Naive thymus-derived CD4-positive, alpha-beta T cell (primary cell): ENCODE measurements at regions not wholly inside any gene's neighbourhood (a gene's known extent, or its start where the extent isn't known, plus 50 kb on each side); places are given as distances from the start of the nearest gene placed in this dataset.
"Not testable (repeated sequence)": the region's sequence is repeated elsewhere in the genome, so short reads cannot be mapped to it uniquely, and the experiment has no call there.

Experiments
- ATAC-seq: fragments of 150-1000 bp; cut with Tn5 transposase; 2 replicates; pipeline ENCODE4 v1.10.0; 2021; ENCODE audit warnings: mild to moderate bottlenecking, moderate library complexity
- CTCF ChIA-PET: fragments of 350-600 bp; sonication (Branson Sonifier 250); formaldehyde crosslinking; loops from one replicate; lab custom pipeline; 2021; ENCODE audit warnings: antibody characterized with exemption; lab: Charles Lee
- POLR2A ChIA-PET: fragments of 350-600 bp; sonication (Branson Sonifier 250); formaldehyde crosslinking; loops from one replicate; lab custom pipeline; 2021; ENCODE audit warnings: antibody characterized with exemption, inconsistent platforms; lab: Charles Lee
- DNase-seq, 9 donors: peaks; one replicate each; pipeline versions ENCODE4 v3.0.0 to v3.0.0-alpha.2; 2020 to 2022; ENCODE audit warnings: mixed read lengths in 1 of 9
- H3K27ac ChIP-seq: one replicate; pipeline ENCODE4 v1.7.0; 2013; ENCODE audit warnings: mild to moderate bottlenecking, low read depth, low read length, moderate library complexity
- H3K27me3 ChIP-seq, 2 donors: one replicate each; pipeline ENCODE4 v1.7.0; 2013; ENCODE audit warnings: low read length in 2 of 2, mild to moderate bottlenecking in 2 of 2, moderate library complexity in 2 of 2; ENCODE audit not compliant: control insufficient read depth in 2 of 2, insufficient read depth in 2 of 2
- H3K36me3 ChIP-seq, 3 experiments: 1 replicate in 2 of 3; 2 replicates in 1 of 3; pipeline ENCODE4 v1.7.0; 2013; ENCODE audit warnings: low read length in 3 of 3, mild to moderate bottlenecking in 3 of 3, moderate library complexity in 1 of 3; ENCODE audit not compliant: insufficient read depth in 3 of 3, control insufficient read depth in 2 of 3
- H3K4me1 ChIP-seq, 2 donors: one replicate each; pipeline ENCODE4 v1.7.0; 2013; ENCODE audit warnings: low read length in 2 of 2, mild to moderate bottlenecking in 2 of 2, moderate library complexity in 1 of 2; ENCODE audit not compliant: control insufficient read depth in 2 of 2, insufficient read depth in 2 of 2
- H3K4me3 ChIP-seq: 2 replicates; pipeline ENCODE4 v1.7.0; 2013; ENCODE audit warnings: mild to moderate bottlenecking, low read length
- H3K9me3 ChIP-seq, 3 experiments: 1 replicate in 2 of 3; 2 replicates in 1 of 3; pipeline ENCODE4 v1.7.0; 2013; ENCODE audit warnings: low read length in 3 of 3; ENCODE audit not compliant: control insufficient read depth in 2 of 3
- H3K27ac Mint-ChIP-seq, 9 donors: one replicate each; pipeline ENCODE4 v1.8.0; 2020 to 2022; ENCODE audit warnings: mixed read lengths in 9 of 9, mild to moderate bottlenecking in 8 of 9, moderate library complexity in 5 of 9, inconsistent platforms in 2 of 9
- H3K27me3 Mint-ChIP-seq, 5 donors: one replicate each; pipeline ENCODE4 v1.8.0; 2021 to 2022; ENCODE audit warnings: mixed read lengths in 5 of 5, mild to moderate bottlenecking in 1 of 5
- H3K36me3 Mint-ChIP-seq, 5 donors: one replicate each; pipeline ENCODE4 v1.8.0; 2020 to 2022; ENCODE audit warnings: mixed read lengths in 5 of 5, mild to moderate bottlenecking in 3 of 5, inconsistent platforms in 1 of 5
- H3K4me1 Mint-ChIP-seq, 7 donors: one replicate each; pipeline ENCODE4 v1.8.0; 2020 to 2022; ENCODE audit warnings: mixed read lengths in 7 of 7, mild to moderate bottlenecking in 3 of 7, inconsistent platforms in 1 of 7
- H3K4me3 Mint-ChIP-seq, 10 donors: one replicate each; pipeline ENCODE4 v1.8.0; 2020 to 2022; ENCODE audit warnings: mild to moderate bottlenecking in 10 of 10, mixed read lengths in 10 of 10, moderate library complexity in 6 of 10, inconsistent platforms in 2 of 10
- H3K9me3 Mint-ChIP-seq, 11 donors: one replicate each; pipeline ENCODE4 v1.8.0; 2020 to 2022; ENCODE audit warnings: mixed read lengths in 11 of 11, mild to moderate bottlenecking in 4 of 11, inconsistent platforms in 1 of 11, moderate library complexity in 1 of 11
- intact Hi-C, 2 donors: fragments of 100-400 bp; cut with micrococcal nuclease; formaldehyde crosslinking; loops; one replicate each; pipeline ENCODE4 v1.15.1; 2023

- no peaks in the 10 kb centered on the region for H3K36me3 ChIP-seq
- POLR2A ChIA-PET, result no interaction called here
- H3K27me3 Mint-ChIP-seq, result no peaks in the 10 kb centered on the region
- H3K9me3 ChIP-seq, result no peaks in the 10 kb centered on the region
- DNase-seq, result no peak
- no peak for ATAC-seq
- H3K4me3 ChIP-seq, result no peak overlapping the region
- no peaks in the 10 kb centered on the region for H3K4me1 ChIP-seq
- CTCF ChIA-PET, result no interaction called here
- no peaks in the 10 kb centered on the region for H3K27me3 ChIP-seq
- H3K36me3 Mint-ChIP-seq, result no peaks in the 10 kb centered on the region
- H3K4me3 Mint-ChIP-seq, result no peak overlapping the region
- H3K9me3 Mint-ChIP-seq, result peaks cover 0 to 11% (median 0%) of the 10 kb centered on the region in 11 donors
- H3K27ac ChIP-seq, result no peak overlapping the region
- intact Hi-C loops, result no loop called here
- H3K27ac Mint-ChIP-seq, result no peak overlapping the region
- no peaks in the 10 kb centered on the region for H3K4me1 Mint-ChIP-seq
Observed at GRCh38 chr3:166860217-166860616, 519.9 kb downstream of the ZBBX start.

GRCh38 chr3:166844329-166844728 lies 535.8 kb downstream of the ZBBX start:
- DNase-seq (no peak), ATAC-seq (no peak)
- Histone ChIP-seq H3K27me3 (no peaks in the 10 kb centered on the region), H3K9me3 (no peaks in the 10 kb centered on the region), H3K36me3 (no peaks in the 10 kb centered on the region), H3K4me1 (no peaks in the 10 kb centered on the region), H3K27ac (no peak overlapping the region), H3K4me3 (no peak overlapping the region)
- ChIA-PET POLR2A (no interaction called here), CTCF (no interaction called here)
- Mint-ChIP-seq H3K9me3 (peaks cover 0 to 13% (median 3%) of the 10 kb centered on the region in 11 donors), H3K27me3 (no peaks in the 10 kb centered on the region), H3K4me1 (no peaks in the 10 kb centered on the region), H3K4me3 (no peak overlapping the region), H3K36me3 (no peaks in the 10 kb centered on the region), H3K27ac (no peak overlapping the region)
- intact Hi-C loops, result no loop called here

DNA sequence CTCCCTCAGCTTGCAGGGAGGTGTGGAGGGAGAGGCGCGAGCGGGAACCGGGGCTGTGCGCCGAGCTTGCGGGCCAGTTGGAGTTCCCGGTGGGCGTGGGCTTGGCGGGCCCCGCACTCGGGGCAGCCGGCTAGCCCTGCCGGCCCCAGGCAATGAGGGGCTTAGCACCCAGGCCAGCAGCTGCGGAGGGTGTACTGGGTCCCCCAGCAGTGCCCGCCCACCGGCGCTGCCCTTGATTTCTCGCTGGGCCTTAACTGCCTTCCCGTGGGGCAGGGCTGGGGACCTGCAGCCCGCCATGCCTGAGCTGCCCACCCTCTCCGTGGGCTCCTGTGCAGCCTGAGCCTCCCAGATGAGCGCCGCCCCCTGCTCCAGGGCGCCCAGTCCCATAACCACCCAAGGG lies 537.3 kb downstream of the ZBBX start:
- H3K27me3 ChIP-seq, H3K4me1 Mint-ChIP-seq, H3K27me3 Mint-ChIP-seq, H3K4me3 Mint-ChIP-seq, POLR2A ChIA-PET, H3K27ac Mint-ChIP-seq, H3K9me3 Mint-ChIP-seq, intact Hi-C loops, H3K4me1 ChIP-seq, H3K9me3 ChIP-seq, H3K27ac ChIP-seq, CTCF ChIA-PET, H3K36me3 Mint-ChIP-seq, H3K36me3 ChIP-seq, ATAC-seq, DNase-seq, H3K4me3 ChIP-seq: not testable (repeated sequence)

DNA sequence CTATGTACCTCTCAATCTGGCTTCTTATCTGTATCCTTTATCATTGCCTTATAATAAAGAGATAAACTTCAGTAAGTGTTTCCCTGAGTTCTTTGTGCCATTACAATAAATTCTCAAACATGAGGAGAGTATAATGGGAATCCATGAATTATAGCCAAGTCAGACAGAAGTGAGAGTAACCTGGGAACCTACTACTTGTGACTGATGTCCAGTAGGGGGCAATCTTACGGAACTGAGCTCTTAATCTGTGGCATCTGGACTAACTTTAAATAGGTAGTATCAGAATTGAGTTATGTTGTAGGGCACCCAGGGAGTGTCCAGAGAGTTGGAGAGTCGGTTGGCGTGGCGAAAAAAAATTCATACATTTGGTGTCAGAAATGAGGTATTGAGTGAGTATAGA lies 542.6 kb downstream of the ZBBX start:
- Histone ChIP-seq H3K4me3 (no peak overlapping the region), H3K27me3 (no peaks in the 10 kb centered on the region), H3K4me1 (no peaks in the 10 kb centered on the region), H3K27ac (no peak overlapping the region), H3K36me3 (no peaks in the 10 kb centered on the region), H3K9me3 (no peaks in the 10 kb centered on the region)
- ChIA-PET POLR2A (no interaction called here), CTCF (no interaction called here)
- H3K4me1 Mint-ChIP-seq, result no peaks in the 10 kb centered on the region
- no peaks in the 10 kb centered on the region for H3K27me3 Mint-ChIP-seq
- peaks cover 0 to 5% (median 1%) of the 10 kb centered on the region in 11 donors for H3K9me3 Mint-ChIP-seq
- no peak for ATAC-seq
- no peak overlapping the region for H3K27ac Mint-ChIP-seq
- no peak for DNase-seq
- H3K36me3 Mint-ChIP-seq, result no peaks in the 10 kb centered on the region
- H3K4me3 Mint-ChIP-seq, result no peak overlapping the region
- intact Hi-C loops, result no loop called here

GRCh38 chr3:166836836-166837235 lies 543.3 kb downstream of the ZBBX start:
- no peak overlapping the region for H3K4me3 ChIP-seq
- ChIA-PET POLR2A (no interaction called here), CTCF (no interaction called here)
- no peak for ATAC-seq
- H3K27ac ChIP-seq, result no peak overlapping the region
- Mint-ChIP-seq H3K27me3 (no peaks in the 10 kb centered on the region), H3K27ac (no peak overlapping the region), H3K4me1 (no peaks in the 10 kb centered on the region), H3K36me3 (no peaks in the 10 kb centered on the region), H3K4me3 (no peak overlapping the region), H3K9me3 (peaks cover 0 to 9% (median 1%) of the 10 kb centered on the region in 11 donors)
- intact Hi-C loops, result no loop called here
- no peak for DNase-seq
- no peaks in the 10 kb centered on the region for H3K9me3 ChIP-seq
- H3K27me3 ChIP-seq, result no peaks in the 10 kb centered on the region
- no peaks in the 10 kb centered on the region for H3K36me3 ChIP-seq
- no peaks in the 10 kb centered on the region for H3K4me1 ChIP-seq

GRCh38 chr3:166829896-166830295 lies 550.2 kb downstream of the ZBBX start:
- no peaks in the 10 kb centered on the region for H3K36me3 Mint-ChIP-seq
- intact Hi-C loops, result no loop called here
- H3K4me1 Mint-ChIP-seq, result no peaks in the 10 kb centered on the region
- Histone ChIP-seq H3K27ac (no peak overlapping the region), H3K36me3 (no peaks in the 10 kb centered on the region), H3K4me3 (no peak overlapping the region), H3K4me1 (no peaks in the 10 kb centered on the region), H3K27me3 (no peaks in the 10 kb centered on the region), H3K9me3 (no peaks in the 10 kb centered on the region)
- no peak overlapping the region for H3K27ac Mint-ChIP-seq
- CTCF ChIA-PET, result interaction anchor here (0.7 kb wide), 1 partner anchor 48 kb away, joined by 3 read pairs; no protein-coding TSS in a partner anchor
- H3K27me3 Mint-ChIP-seq, result no peaks in the 10 kb centered on the region
- ATAC-seq (no peak), DNase-seq (no peak)
- no peak overlapping the region for H3K4me3 Mint-ChIP-seq
- H3K9me3 Mint-ChIP-seq, result peaks cover 0 to 17% (median 5%) of the 10 kb centered on the region in 11 donors
- POLR2A ChIA-PET, result no interaction called here

DNA sequence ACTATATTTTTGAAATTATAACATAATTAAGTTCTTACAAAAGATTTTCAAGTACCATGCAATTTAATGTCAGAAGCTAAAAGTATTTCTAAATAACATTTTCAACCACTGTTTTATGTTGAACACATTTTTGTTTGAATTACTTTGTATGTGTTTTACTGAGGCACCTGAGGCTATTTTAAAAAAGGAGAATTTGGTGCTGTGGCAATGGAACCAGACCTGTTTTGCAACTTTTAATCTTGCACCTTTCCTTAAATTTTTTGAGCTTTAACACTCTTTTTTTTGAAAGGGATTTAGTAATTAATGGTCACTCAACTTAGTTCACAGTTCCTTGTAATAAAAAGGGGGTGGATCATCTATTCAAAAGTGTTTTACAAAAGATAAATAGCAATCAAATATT lies 561.6 kb downstream of the ZBBX start:
- Mint-ChIP-seq H3K4me3 (no peak overlapping the region), H3K36me3 (no peaks in the 10 kb centered on the region), H3K4me1 (peaks cover 0 to 1% (median 0%) of the 10 kb centered on the region in 7 donors), H3K27ac (no peak overlapping the region), H3K9me3 (peaks cover 0 to 11% (median 2%) of the 10 kb centered on the region in 11 donors), H3K27me3 (no peaks in the 10 kb centered on the region)
- H3K9me3 ChIP-seq, result no peaks in the 10 kb centered on the region
- H3K36me3 ChIP-seq, result no peaks in the 10 kb centered on the region
- no peak overlapping the region for H3K27ac ChIP-seq
- H3K4me1 ChIP-seq, result no peaks in the 10 kb centered on the region
- ChIA-PET POLR2A (no interaction called here), CTCF (no interaction called here)
- no peak overlapping the region for H3K4me3 ChIP-seq
- H3K27me3 ChIP-seq, result no peaks in the 10 kb centered on the region
- ATAC-seq (no peak), DNase-seq (no peak)
- intact Hi-C loops, result no loop called here
